ENCODE measurements at regions not wholly inside any gene's neighbourhood (a gene's known extent, or its start where the extent isn't known, plus 50 kb on each side); places are given as distances from the start of the nearest gene placed in this dataset.

DNA sequence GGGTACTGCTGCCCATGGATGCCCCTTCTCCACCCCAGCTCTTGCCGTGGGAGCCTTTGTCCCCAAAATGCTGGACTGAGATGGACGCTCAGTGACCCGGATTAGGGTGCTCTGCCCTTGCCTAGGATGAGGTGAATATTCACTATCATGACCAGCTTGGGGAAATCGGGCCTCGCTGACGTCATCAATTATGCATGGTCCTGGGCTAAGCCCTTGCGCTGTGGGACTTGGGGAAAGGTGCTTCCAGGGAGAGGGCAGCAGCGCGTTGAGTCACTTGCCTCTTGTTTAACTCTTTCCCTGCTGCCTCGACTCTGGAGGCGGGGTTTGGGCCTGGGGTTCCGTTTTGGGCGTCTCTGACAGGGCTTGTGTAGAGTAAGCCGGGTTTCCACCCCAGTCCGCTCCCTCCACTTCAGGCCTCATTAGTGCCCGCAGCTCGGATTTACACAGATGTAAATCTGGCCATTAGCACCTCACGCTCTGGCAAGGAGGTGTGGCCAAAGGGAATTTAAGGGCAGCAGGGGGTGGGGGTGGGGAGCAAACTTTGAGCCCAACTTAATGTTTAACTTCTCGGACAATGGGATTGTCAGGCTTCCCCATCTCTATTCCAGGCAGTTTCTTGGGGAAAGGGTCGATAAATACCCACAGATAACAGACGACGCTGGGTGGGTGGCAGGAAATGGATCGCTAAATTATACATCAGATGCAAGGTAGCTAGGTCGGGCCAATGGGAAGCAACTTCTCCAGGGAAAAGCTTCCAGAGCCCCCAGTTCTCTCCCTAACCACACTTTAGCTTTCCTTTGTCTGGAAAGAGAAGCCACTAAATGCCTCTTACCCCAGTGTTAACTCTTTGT, 51.3 kb upstream of the TCF7L2 start:
- TF ChIP-seq POLR2A (IDR thresholded peaks at IDR 0.05): no peak
- TF ChIP-seq, protein P1, sequence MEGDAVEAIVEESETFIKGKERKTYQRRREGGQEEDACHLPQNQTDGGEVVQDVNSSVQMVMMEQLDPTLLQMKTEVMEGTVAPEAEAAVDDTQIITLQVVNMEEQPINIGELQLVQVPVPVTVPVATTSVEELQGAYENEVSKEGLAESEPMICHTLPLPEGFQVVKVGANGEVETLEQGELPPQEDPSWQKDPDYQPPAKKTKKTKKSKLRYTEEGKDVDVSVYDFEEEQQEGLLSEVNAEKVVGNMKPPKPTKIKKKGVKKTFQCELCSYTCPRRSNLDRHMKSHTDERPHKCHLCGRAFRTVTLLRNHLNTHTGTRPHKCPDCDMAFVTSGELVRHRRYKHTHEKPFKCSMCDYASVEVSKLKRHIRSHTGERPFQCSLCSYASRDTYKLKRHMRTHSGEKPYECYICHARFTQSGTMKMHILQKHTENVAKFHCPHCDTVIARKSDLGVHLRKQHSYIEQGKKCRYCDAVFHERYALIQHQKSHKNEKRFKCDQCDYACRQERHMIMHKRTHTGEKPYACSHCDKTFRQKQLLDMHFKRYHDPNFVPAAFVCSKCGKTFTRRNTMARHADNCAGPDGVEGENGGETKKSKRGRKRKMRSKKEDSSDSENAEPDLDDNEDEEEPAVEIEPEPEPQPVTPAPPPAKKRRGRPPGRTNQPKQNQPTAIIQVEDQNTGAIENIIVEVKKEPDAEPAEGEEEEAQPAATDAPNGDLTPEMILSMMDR (IDR thresholded peaks at IDR 0.05): no peak
- WGBS, 4 donors: 18 to 25% (median 20%) methylated on average over 21 to 24 of the region's 24 CpGs
- H3K36me3 ChIP-seq: no peaks in the 10 kb centered on the region
- H3K9me3 ChIP-seq: no peaks in the 10 kb centered on the region
- ATAC-seq: peak; percentile 30 to 42 (median 40)
- H3K4me3 ChIP-seq: peak overlapping the region in 7 of 12 donors; percentile 12 to 42 (median 30)
- H3K27ac ChIP-seq: no peak overlapping the region
- no peaks in the 10 kb centered on the region for H3K27me3 ChIP-seq
- intact Hi-C loops (cut with DNase I): no loop called here
- DNase-seq: peak in 1 of 5 donors; percentile 26
- peaks cover 0 to 7% (median 0%) of the 10 kb centered on the region in 12 donors for H3K4me1 ChIP-seq

DNA sequence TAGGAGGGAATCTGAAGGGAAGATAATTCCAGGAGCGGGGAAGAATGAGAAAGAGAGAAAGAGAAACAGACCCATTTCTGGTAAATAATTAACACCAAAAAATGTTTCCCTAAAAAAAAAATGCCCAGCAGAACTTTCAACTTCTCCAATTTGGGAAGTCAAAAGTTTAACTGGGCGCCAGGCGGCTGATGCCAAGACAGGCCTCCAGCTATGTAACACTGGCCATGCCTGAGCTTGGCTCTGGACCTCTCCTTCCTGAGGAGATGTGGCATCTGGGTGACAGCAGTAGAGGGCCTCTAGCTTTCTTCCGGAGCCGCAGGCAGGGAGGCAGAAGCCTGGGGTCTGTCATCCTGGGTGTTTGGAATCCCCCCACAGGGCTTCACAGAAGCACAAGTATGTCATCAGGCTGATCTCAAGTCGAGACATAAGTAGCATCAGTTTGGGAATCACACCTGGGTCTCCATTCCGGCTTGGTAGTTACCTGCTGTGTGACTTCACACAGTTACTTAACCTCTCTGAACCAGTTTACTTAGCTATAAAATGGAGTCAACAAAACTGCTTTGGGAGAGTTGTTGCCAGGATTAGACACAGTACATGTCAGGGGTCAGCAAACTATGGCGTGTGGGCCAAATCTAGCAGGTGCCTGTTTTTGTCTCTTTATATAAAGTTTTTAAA, 50.5 kb upstream of the TCF7L2 start:
- H3K4me3 ChIP-seq: peak overlapping the region in 1 of 12 donors; percentile 12
- TF ChIP-seq, protein P1 (IDR thresholded peaks at IDR 0.05): no peak
- TF ChIP-seq POLR2A (IDR thresholded peaks at IDR 0.05): no peak
- no peaks in the 10 kb centered on the region for H3K9me3 ChIP-seq
- H3K4me1 ChIP-seq: peaks cover 0 to 7% (median 0%) of the 10 kb centered on the region in 12 donors
- no peak overlapping the region for H3K27ac ChIP-seq
- H3K36me3 ChIP-seq: no peaks in the 10 kb centered on the region
- no peaks in the 10 kb centered on the region for H3K27me3 ChIP-seq
- ATAC-seq: no peak
- intact Hi-C loops (cut with DNase I): no loop called here
- DNase-seq: no peak
- 86 to 98% (median 90%) methylated on average over 8 of the region's 8 CpGs for WGBS, 4 donors
